HL-60 (cell line): ENCODE measurements at regions not wholly inside any gene's neighbourhood (a gene's known extent, or its start where the extent isn't known, plus 50 kb on each side); places are given as distances from the start of the nearest gene placed in this dataset.

Source experiments
- CTCF ChIP-seq: IDR thresholded peaks from one replicate; pipeline ENCODE4 v1.5.1; 2011; ENCODE audit warnings: low read length, control low read depth, inconsistent platforms; ENCODE audit not compliant: insufficient read depth
- GABPA ChIP-seq: IDR thresholded peaks from 2 replicates; pipeline ENCODE4 v1.6.1; 2012; ENCODE audit warnings: low read depth
- POLR2AphosphoS5 ChIP-seq: IDR thresholded peaks from 2 replicates; pipeline ENCODE4 v1.6.1; 2012; ENCODE audit warnings: low read depth
- REST ChIP-seq: IDR thresholded peaks from 2 replicates; pipeline ENCODE4 v1.6.1; 2012; ENCODE audit warnings: low read depth; ENCODE audit not compliant: insufficient replicate concordance
- SPI1 ChIP-seq: IDR thresholded peaks from 2 replicates; pipeline ENCODE4 v1.6.1; 2012; ENCODE audit warnings: low read depth, mild to moderate bottlenecking, borderline replicate concordance

- no peak for TF ChIP-seq CTCF
- TF ChIP-seq POLR2AphosphoS5 = no peak
- no peak for TF ChIP-seq REST
- TF ChIP-seq SPI1 = no peak
- no peak for TF ChIP-seq GABPA
Measured at GRCh38 chr2:210768329-210768910, 212.0 kb downstream of the CPS1 start.
